ENCODE measurements at regions not wholly inside any gene's neighbourhood (a gene's known extent, or its start where the extent isn't known, plus 50 kb on each side); places are given as distances from the start of the nearest gene placed in this dataset.

GRCh38 chr18:73962256-73962655 lies 185.4 kb downstream of the FBXO15 start:
- DNase-seq: peak; percentile 87

- peak; percentile 5 for DNase-seq
Measured at GRCh38 chr18:73961804-73962203, 185.8 kb downstream of the FBXO15 start.

DNA sequence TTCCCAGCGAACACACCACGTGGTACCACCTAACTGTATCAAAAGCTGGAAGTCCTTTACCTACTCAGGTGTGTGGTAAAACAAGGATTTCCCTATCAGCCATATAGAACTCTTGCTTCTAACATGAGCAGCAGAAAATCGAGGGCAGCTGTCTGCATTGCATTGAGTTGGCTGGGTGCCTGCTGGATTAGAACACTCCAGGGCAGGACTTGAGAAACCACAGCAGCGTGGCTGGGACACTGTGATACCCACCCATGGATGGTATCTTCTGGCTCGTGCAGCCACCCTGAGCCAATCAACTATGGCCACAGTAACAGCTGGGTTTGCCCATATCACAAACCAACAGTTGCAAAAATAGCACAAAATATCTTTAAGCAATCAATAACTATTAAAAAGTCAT lies 188.3 kb downstream of the FBXO15 start:
- DNase-seq: no peak

- no peak for DNase-seq
Measured at GRCh38 chr18:73954268-73954667, 193.4 kb downstream of the FBXO15 start.

- no peak for DNase-seq
Measured at GRCh38 chr18:73952296-73952946, 195.2 kb downstream of the FBXO15 start.

DNA sequence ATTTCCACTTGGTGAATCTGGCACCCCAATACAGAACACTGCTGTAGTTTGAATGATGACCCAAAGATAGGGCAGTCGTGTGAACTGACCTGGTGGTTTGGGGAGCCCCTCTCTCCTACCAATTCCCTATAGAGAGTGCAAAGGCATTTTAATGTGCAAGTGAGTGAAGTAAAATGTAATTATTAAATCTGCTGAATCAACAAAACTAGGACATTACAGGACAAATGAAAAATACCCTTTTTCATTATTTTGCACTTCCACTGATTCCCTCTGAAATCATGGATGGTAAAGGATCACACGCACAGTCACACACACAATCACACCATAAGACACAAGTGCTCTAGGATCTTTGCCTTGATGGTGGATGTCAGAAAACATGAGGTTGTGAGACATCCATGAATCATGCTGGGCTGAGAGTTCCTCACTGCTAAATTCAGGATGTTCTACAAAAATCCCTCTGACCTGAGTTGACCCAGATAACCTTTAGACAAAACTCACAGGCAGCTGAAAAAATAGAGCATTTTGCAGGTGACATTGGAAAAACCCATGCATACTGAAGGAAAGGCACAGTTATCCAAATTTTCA lies 197.4 kb downstream of the FBXO15 start:
- no peak for DNase-seq

GRCh38 chr18:73948497-73948896 lies 199.1 kb downstream of the FBXO15 start:
- DNase-seq: no peak

GRCh38 chr18:73948084-73948483 lies 199.6 kb downstream of the FBXO15 start:
- no peak for DNase-seq

- peak; percentile 58 for DNase-seq
Measured at GRCh38 chr18:73947180-73947921, 200.3 kb downstream of the FBXO15 start.

DNA sequence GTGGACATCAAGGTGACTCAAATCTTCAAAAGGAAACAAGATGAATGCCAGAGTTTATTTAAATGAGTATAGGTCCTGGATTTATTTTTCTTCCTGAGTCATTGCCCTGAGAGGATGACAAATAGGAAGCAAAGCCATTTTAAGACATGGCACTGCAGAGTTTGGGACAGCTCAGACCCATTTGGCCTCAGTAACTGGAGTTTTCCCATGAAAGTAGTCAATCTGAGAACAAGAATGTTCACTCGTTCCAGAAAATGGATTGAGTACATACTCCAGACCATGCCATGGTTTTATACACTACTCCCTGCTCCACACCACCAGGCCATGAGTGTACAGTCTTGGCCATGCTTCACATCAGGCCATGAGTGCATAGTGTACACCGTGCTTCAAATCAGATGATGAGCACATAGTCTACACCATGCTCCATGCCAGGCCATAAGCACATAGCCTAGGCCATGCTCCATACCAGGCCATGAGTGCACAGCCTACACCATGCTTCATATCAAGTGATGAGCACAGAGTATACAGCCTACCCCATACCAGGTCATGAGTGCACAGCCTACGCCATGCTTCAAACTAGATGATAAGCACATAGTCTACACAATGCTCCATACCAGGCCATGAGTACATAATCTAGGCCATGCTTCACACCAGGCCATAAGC lies 202.4 kb downstream of the FBXO15 start:
- no peak for DNase-seq

- no peak for DNase-seq
Measured at GRCh38 chr18:73944715-73945114, 202.9 kb downstream of the FBXO15 start.

GRCh38 chr18:73943763-73944162 lies 203.9 kb downstream of the FBXO15 start:
- no peak for DNase-seq

DNA sequence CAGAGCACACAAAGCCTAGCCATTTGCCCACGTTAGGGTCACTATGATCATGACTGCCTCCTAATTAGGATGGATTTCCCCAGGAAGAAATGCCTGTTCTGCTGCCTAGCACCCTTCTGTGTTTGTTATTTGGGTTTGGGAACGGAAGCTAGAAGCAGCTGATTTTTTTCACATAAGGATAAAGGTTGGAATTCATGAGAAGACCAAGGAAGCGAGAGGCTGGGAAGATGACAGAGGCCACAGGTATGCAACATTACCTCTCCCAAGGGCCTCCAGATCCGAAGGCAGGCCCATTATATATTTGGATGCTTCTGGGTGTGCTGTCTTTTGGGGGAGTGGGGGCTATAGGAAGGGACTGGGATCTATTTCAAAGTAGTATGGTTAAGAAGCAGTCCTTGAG lies 204.7 kb downstream of the FBXO15 start:
- DNase-seq: no peak

DNA sequence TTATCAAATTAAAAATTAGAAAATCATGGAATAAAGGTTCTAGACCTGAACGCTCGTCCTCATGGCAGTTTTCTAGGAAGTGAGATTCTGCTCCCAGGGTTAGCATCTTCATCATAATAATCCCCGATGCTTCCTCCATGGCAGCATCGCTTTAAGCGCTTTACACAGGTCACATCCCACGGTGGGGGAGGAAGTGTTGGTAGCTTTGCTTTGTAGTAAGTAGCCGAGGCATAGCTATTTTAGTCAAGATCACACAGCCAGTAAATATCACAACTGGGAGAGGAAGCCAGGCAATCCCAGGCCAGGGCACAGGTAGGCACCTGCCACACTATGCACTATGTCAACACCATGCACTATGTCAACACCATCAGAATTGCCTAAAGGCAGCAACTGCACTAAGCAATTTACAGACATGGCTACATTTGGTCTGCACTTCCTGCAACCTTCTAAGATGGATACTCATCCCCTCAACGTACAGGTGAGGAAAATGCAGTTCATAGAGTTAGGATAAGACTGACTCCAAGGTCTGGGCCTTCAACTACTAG lies 205.5 kb downstream of the FBXO15 start:
- DNase-seq: no peak

DNA sequence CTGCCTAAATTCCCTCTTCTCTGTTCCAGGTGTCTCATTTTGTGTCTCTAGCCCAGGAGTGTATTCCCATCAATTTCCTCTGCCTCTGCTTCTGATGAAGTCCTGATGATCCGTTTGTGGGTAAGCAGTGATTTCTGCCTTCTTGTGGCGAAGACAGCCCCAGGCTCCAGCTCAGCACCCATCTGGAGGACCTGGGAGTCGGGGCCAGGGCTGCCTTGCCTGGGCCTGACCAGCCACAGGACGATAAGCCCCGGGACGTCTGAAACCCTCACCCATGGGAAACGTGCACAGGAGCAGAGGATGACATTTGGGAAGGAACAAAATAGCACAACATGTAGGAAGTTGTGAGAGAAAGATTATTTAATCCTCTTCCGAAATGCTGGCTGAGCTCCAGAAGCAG lies 206.9 kb downstream of the FBXO15 start:
- DNase-seq: no peak

DNA sequence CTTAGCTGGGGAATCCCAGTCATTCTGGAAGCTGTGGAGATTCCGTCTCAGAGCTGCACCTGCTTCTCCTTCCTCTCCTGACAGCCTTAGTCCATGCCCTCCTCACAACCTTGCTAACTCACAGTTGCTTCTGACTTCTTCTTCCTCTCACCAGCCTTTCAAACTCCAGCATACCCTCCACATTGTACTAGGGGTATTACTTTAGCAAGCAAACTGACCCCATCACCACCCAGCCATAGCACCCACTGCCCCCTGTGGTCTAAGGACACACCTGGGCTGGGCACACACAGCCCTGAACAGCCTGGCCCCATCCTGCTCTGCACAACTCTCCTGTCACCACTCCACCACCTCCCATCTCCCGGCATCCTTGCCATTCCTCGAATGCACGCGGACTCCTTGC lies 208.2 kb downstream of the FBXO15 start:
- no peak for DNase-seq

GRCh38 chr18:73933685-73934084 lies 213.9 kb downstream of the FBXO15 start:
- peak; percentile 28 for DNase-seq

DNA sequence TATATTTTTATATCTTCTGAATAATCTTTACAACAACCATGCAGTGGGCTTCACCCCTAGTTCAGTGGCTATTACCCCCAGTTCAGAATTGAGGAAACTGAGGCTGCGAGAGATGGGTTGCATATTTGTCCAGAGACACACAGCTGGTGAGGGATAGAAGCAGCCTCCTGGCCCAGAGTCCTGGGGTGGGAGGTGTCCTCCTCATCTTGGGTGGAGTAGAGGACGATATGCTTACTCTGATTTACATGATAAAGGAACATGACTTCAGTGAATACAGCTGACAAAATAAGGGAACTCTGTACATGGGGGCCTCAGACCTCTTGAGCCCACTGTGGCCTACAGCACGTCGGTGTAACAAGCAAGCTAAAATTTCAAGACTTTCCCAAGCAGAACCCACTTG lies 214.7 kb downstream of the FBXO15 start:
- DNase-seq: no peak

- DNase-seq: no peak
Measured at GRCh38 chr18:73927496-73927895, 220.1 kb downstream of the FBXO15 start.

DNA sequence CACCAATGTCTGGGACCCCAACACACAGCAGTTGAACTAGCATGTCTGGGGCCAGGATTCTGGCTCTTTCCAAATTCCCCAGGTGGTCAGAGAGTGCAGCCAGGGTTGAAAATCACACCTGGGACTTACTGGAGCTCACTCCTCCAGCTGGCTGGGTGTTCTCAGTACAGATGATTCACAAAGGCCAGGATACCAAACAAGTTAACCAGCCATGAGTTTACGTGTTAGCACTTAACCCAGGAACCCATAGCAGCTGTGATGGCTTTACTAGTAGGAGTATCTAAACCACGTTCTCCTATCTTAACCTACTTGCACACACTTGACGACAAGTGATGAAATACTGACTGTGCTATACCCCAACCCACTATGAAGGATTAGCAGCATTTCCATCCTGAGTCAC lies 222.8 kb downstream of the FBXO15 start:
- DNase-seq: peak; percentile 10

DNA sequence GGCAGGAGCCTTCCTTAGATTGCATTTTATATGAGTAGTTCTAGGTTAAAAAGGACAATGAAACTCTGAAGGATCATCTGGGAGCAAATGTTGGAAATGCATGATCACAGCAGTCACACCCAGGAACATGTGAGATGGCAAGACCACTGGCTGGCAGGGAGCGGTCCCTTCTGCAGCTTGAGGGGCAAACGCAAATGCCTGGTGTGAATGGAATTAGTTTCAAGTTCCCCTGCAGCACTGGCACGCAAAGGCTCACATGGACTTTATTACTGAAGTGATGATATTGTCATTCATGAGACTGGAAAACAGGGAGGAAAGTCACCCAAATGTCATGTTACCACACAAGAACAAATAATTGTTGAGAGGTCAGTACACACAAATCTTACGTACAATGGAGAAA lies 223.3 kb downstream of the FBXO15 start:
- DNase-seq: no peak

- DNase-seq: peak; percentile 38
Measured at GRCh38 chr18:73923866-73924265, 223.8 kb downstream of the FBXO15 start.

- DNase-seq: no peak
Measured at GRCh38 chr18:73920033-73920432, 227.6 kb downstream of the FBXO15 start.
